ENCODE measurements at regions not wholly inside any gene's neighbourhood (a gene's known extent, or its start where the extent isn't known, plus 50 kb on each side); places are given as distances from the start of the nearest gene placed in this dataset.

DNA sequence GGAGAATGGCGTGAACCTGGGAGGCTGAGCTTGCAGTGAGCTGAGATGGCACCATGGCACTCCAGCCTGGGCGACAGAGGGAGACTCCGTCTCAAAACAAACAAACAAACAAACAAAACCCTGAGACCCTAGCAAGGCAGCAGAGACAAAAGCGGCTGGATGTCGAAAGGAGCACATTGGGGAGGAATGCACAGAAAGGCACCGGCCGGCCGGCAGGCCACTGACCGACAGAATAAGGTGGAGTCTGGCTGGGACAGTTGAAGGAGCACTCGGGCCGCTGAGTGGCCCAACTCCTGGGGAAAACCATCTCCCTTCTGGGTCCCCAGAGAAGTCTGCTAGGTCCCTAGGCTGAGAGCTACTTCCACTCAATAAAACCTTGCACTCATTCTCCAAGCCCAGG is 256.2 kb downstream of the KIF21A start:
- Histone ChIP-seq H3K4me3 (no peak overlapping the region), H3K27ac (no peak overlapping the region), H3K9me3 (no peaks in the 10 kb centered on the region), H3K36me3 (no peaks in the 10 kb centered on the region), H3K27me3 (no peaks in the 10 kb centered on the region), H3K4me1 (no peaks in the 10 kb centered on the region)
- no peak for DNase-seq
- intact Hi-C loops (cut with DNase I; ENCODE audit: low total_unique reads): no loop called here
- no peak for TF ChIP-seq POLR2A (IDR thresholded peaks at IDR 0.05)
- TF ChIP-seq, protein P1, sequence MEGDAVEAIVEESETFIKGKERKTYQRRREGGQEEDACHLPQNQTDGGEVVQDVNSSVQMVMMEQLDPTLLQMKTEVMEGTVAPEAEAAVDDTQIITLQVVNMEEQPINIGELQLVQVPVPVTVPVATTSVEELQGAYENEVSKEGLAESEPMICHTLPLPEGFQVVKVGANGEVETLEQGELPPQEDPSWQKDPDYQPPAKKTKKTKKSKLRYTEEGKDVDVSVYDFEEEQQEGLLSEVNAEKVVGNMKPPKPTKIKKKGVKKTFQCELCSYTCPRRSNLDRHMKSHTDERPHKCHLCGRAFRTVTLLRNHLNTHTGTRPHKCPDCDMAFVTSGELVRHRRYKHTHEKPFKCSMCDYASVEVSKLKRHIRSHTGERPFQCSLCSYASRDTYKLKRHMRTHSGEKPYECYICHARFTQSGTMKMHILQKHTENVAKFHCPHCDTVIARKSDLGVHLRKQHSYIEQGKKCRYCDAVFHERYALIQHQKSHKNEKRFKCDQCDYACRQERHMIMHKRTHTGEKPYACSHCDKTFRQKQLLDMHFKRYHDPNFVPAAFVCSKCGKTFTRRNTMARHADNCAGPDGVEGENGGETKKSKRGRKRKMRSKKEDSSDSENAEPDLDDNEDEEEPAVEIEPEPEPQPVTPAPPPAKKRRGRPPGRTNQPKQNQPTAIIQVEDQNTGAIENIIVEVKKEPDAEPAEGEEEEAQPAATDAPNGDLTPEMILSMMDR (IDR thresholded peaks at IDR 0.05): no peak

DNA sequence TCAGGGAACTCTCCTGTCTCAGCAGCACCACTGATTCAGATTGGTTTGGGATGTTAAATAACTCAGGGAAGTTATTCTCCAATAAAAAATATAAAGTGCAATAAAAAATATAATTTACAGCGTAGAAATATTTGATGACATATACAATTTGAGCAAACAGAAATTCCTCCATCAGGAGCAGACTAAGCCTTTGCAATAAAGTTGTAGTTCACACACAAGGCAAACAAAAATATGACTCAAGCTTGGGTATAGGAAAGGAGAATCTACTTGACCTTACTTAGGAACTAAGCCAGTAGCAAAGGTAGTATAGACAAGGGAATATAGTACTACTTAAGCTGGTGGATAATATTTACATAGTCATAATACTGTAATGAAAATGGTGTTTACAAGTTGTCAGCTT is 264.1 kb downstream of the KIF21A start:
- Histone ChIP-seq H3K4me1 (no peaks in the 10 kb centered on the region), H3K27me3 (no peaks in the 10 kb centered on the region), H3K9me3 (no peaks in the 10 kb centered on the region), H3K36me3 (no peaks in the 10 kb centered on the region), H3K27ac (no peak overlapping the region), H3K4me3 (no peak overlapping the region)
- intact Hi-C loops (cut with DNase I; ENCODE audit: low total_unique reads): no loop called here
- no peak for DNase-seq
- no peak for TF ChIP-seq POLR2A (IDR thresholded peaks at IDR 0.05)

DNA sequence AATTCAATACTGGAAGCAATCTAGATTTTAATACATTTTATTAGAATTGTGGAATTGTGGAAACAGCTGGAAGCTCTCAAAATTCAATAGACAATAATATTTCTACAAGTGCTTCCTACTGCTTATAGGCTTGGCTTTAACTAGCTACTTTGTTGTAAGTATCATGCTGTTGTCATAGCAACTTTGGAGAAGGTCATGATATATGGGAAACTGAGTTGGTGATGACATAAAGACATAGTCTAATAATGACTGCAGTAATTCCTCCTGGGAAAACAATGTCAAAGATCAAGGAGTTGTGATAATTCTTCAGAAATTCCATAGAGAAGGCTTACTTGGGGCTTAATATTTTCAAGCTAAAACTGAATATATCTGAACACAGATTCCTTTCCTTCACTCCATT is 266.6 kb downstream of the KIF21A start:
- no peaks in the 10 kb centered on the region for H3K4me1 ChIP-seq
- no peak for DNase-seq
- no peak overlapping the region for H3K27ac ChIP-seq
- no peaks in the 10 kb centered on the region for H3K36me3 ChIP-seq
- intact Hi-C loops (cut with DNase I; ENCODE audit: low total_unique reads): no loop called here
- no peak overlapping the region for H3K4me3 ChIP-seq
- H3K27me3 ChIP-seq: no peaks in the 10 kb centered on the region
- no peaks in the 10 kb centered on the region for H3K9me3 ChIP-seq
- TF ChIP-seq, protein P1 (IDR thresholded peaks at IDR 0.05): no peak

DNA sequence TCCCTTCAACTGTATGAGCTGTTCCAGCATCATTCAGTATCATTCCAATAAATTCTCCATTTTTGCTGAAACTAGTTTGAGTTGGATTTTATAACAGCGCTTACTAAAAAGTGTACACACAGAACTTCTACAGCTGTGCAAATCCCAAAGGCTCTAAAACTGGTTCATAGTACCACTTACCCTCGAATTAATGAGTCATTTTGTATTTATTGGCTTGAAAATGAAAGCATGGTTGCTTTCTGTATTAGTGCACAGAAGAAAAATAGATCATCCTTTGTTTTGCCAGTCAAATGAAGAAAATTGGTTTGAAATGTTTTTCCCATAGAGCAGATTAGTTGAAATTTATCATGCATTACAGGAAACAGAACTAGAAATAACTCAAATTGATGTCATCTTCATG is 268.3 kb upstream of the CPNE8 start:
- no peak for DNase-seq
- TF ChIP-seq, protein P1 (IDR thresholded peaks at IDR 0.05): no peak
- no peak for TF ChIP-seq POLR2A (IDR thresholded peaks at IDR 0.05)
- Histone ChIP-seq H3K4me1 (no peaks in the 10 kb centered on the region), H3K9me3 (no peaks in the 10 kb centered on the region), H3K27ac (no peak overlapping the region), H3K4me3 (no peak overlapping the region), H3K27me3 (no peaks in the 10 kb centered on the region), H3K36me3 (no peaks in the 10 kb centered on the region)
- intact Hi-C loops (cut with DNase I; ENCODE audit: low total_unique reads): no loop called here

DNA sequence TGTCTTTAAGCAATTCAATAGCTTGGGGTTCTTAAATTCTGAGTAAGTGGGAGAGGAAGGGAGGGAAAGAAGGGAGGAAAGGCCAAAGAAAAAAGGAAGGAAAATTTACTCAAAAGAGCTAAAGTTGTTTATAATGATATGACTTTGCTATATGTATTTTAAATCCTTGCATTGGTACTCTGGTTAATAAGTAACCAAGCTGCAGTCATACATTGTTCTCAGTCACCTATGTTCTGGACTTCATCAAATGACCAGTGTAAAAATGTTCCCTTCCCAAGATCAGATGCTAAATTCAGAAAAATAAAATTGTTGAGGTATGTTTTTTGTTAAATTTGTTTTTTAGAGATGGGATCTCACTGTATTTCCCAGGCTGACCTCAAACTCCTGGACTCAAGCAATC is 259.9 kb upstream of the CPNE8 start:
- Histone ChIP-seq H3K27me3 (no peaks in the 10 kb centered on the region), H3K9me3 (no peaks in the 10 kb centered on the region), H3K4me1 (no peaks in the 10 kb centered on the region), H3K4me3 (no peak overlapping the region), H3K36me3 (no peaks in the 10 kb centered on the region), H3K27ac (no peak overlapping the region)
- TF ChIP-seq, protein P1 (IDR thresholded peaks at IDR 0.05): no peak
- no peak for TF ChIP-seq POLR2A (IDR thresholded peaks at IDR 0.05)
- intact Hi-C loops (cut with DNase I; ENCODE audit: low total_unique reads): no loop called here
- no peak for DNase-seq

DNA sequence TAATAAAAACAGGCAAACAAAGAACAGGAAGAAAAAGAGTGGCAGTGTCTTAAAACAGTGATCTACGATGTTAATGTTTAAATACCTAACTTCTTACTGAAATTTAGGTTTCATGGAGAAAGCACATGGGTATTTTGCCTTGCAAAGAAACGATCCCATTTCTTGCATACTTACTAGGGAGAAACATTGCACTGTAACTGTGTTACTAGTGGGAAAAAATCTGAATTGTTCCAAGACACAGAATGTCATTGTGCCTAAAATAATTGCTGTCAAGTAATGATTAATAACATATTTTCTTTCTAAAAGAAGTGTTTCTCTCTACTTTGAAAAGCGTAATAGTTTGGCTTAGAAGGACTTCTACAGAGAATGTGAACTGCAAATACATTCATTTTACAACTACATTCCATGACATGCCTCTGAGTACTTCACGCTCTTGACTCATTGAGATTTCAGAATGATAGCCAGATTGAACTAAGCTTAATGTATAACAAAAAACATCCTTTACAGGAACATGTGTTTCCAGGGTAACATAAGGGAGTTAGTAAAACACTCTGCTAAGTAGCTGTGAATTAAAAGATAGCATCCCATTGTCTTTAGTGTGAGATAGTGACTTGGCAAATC is 256.2 kb upstream of the CPNE8 start:
- H3K27me3 ChIP-seq: no peaks in the 10 kb centered on the region
- H3K27ac ChIP-seq: no peak overlapping the region
- H3K9me3 ChIP-seq: no peaks in the 10 kb centered on the region
- TF ChIP-seq, protein P1 (IDR thresholded peaks at IDR 0.05): no peak
- no peak for TF ChIP-seq POLR2A (IDR thresholded peaks at IDR 0.05)
- H3K4me1 ChIP-seq: no peaks in the 10 kb centered on the region
- H3K4me3 ChIP-seq: no peak overlapping the region
- intact Hi-C loops (cut with DNase I; ENCODE audit: low total_unique reads): no loop called here
- H3K36me3 ChIP-seq: no peaks in the 10 kb centered on the region
- DNase-seq: no peak
